Type B pancreatic cell (in vitro differentiated cells): ENCODE measurements at regions not wholly inside any gene's neighbourhood (a gene's known extent, or its start where the extent isn't known, plus 50 kb on each side); places are given as distances from the start of the nearest gene placed in this dataset.

ENCODE experiments used
- DNase-seq: peaks from one replicate; pipeline ENCODE4 v3.0.0; 2021; ENCODE audit warnings: mixed read lengths; ENCODE audit not compliant: unreplicated experiment; ENCODE audit errors: extremely low spot score
- H3K27ac Mint-ChIP-seq: 2 replicates; pipeline ENCODE4 v1.8.0; 2021; ENCODE audit warnings: mild to moderate bottlenecking, mixed read lengths
- H3K27me3 Mint-ChIP-seq: 2 replicates; pipeline ENCODE4 v1.8.0; 2021; ENCODE audit warnings: mixed read lengths
- H3K36me3 Mint-ChIP-seq: 2 replicates; pipeline ENCODE4 v1.8.0; 2021; ENCODE audit warnings: mixed read lengths
- H3K4me1 Mint-ChIP-seq: one replicate; pipeline ENCODE4 v1.8.0; 2021; ENCODE audit warnings: mixed read lengths; ENCODE audit not compliant: unreplicated experiment
- H3K4me3 Mint-ChIP-seq: 2 replicates; pipeline ENCODE4 v1.8.0; 2021; ENCODE audit warnings: mild to moderate bottlenecking, mixed read lengths
- H3K9me3 Mint-ChIP-seq: 2 replicates; pipeline ENCODE4 v1.8.0; 2021; ENCODE audit warnings: mixed read lengths
- CTCF ChIP-seq: fragments of 200-600 bp; sonication (generic); conservative IDR thresholded peaks from 2 replicates; pipeline ENCODE4 v1.5.0; 2021; ENCODE audit warnings: antibody characterized with exemption, mild to moderate bottlenecking

GRCh38 chr5:2387634-2388325, 363.7 kb downstream of the IRX2 start:
- Mint-ChIP-seq H3K4me1 (peaks cover 19% of the 10 kb centered on the region), H3K27me3 (peaks cover 32% of the 10 kb centered on the region), H3K4me3 (no peak overlapping the region), H3K36me3 (no peaks in the 10 kb centered on the region), H3K9me3 (no peaks in the 10 kb centered on the region), H3K27ac (no peak overlapping the region)
- no peak for TF ChIP-seq CTCF
- no peak for DNase-seq

GRCh38 chr5:2387250-2387633, 364.2 kb downstream of the IRX2 start:
- peaks cover 30% of the 10 kb centered on the region for H3K27me3 Mint-ChIP-seq
- DNase-seq = no peak
- H3K9me3 Mint-ChIP-seq = no peaks in the 10 kb centered on the region
- TF ChIP-seq CTCF = no peak
- H3K4me3 Mint-ChIP-seq = no peak overlapping the region
- no peaks in the 10 kb centered on the region for H3K36me3 Mint-ChIP-seq
- no peak overlapping the region for H3K27ac Mint-ChIP-seq
- peaks cover 19% of the 10 kb centered on the region for H3K4me1 Mint-ChIP-seq

- Mint-ChIP-seq H3K27ac (no peak overlapping the region), H3K27me3 (peaks cover 24% of the 10 kb centered on the region), H3K36me3 (no peaks in the 10 kb centered on the region), H3K4me1 (peaks cover 19% of the 10 kb centered on the region), H3K4me3 (no peak overlapping the region), H3K9me3 (no peaks in the 10 kb centered on the region)
- no peak for TF ChIP-seq CTCF
- DNase-seq = no peak
Measured at GRCh38 chr5:2385818-2386217, 365.7 kb downstream of the IRX2 start.

- no peak overlapping the region for H3K4me3 Mint-ChIP-seq
- no peak for TF ChIP-seq CTCF
- H3K27me3 Mint-ChIP-seq = peaks cover 24% of the 10 kb centered on the region
- no peaks in the 10 kb centered on the region for H3K9me3 Mint-ChIP-seq
- no peak overlapping the region for H3K27ac Mint-ChIP-seq
- peaks cover 19% of the 10 kb centered on the region for H3K4me1 Mint-ChIP-seq
- no peak for DNase-seq
- no peaks in the 10 kb centered on the region for H3K36me3 Mint-ChIP-seq
Measured at GRCh38 chr5:2383698-2384065, 367.8 kb downstream of the IRX2 start.

- no peak overlapping the region for H3K4me3 Mint-ChIP-seq
- H3K27ac Mint-ChIP-seq = no peak overlapping the region
- no peak for TF ChIP-seq CTCF
- H3K9me3 Mint-ChIP-seq = no peaks in the 10 kb centered on the region
- H3K4me1 Mint-ChIP-seq = peaks cover 15% of the 10 kb centered on the region
- DNase-seq = no peak
- H3K27me3 Mint-ChIP-seq = peaks cover 27% of the 10 kb centered on the region
- no peaks in the 10 kb centered on the region for H3K36me3 Mint-ChIP-seq
Measured at GRCh38 chr5:2382776-2383697, 368.4 kb downstream of the IRX2 start.
